ENCODE measurements at regions not wholly inside any gene's neighbourhood (a gene's known extent, or its start where the extent isn't known, plus 50 kb on each side); places are given as distances from the start of the nearest gene placed in this dataset.

GRCh38 chr4:34323549-34324320 lies 1920.6 kb downstream of the ARAP2 start:
- TF ChIP-seq CTCF (IDR thresholded peaks at IDR 0.05) (no peak), POLR2A (IDR thresholded peaks at IDR 0.05; ENCODE audit: low read depth) (no peak)
